ENCODE measurements at regions not wholly inside any gene's neighbourhood (a gene's known extent, or its start where the extent isn't known, plus 50 kb on each side); places are given as distances from the start of the nearest gene placed in this dataset.

- ChIA-PET POLR2A (no interaction called here), CTCF (no interaction called here)
- no peak for DNase-seq (ENCODE audit: extremely low spot score)
- TF ChIP-seq L3MBTL2 (conservative IDR thresholded peaks at IDR 0.05) (no peak), ARNT (IDR thresholded peaks at IDR 0.05) (no peak), SP1 (IDR thresholded peaks at IDR 0.05) (no peak), SUZ12 (IDR thresholded peaks at IDR 0.05) (no peak), FOXK2 (IDR thresholded peaks at IDR 0.05) (no peak), ELF4 (IDR thresholded peaks at IDR 0.05) (no peak), FOXA1 (IDR thresholded peaks at IDR 0.05) (no peak), NFRKB (IDR thresholded peaks at IDR 0.05) (no peak), TARDBP (IDR thresholded peaks at IDR 0.05) (no peak), HDGF (IDR thresholded peaks at IDR 0.05; ENCODE audit: borderline replicate concordance) (no peak), CTBP1 (IDR thresholded peaks at IDR 0.05; ENCODE audit: borderline replicate concordance) (no peak), BHLHE40 (IDR thresholded peaks at IDR 0.05; ENCODE audit: borderline replicate concordance) (no peak), FOXM1 (IDR thresholded peaks at IDR 0.05; ENCODE audit: borderline replicate concordance) (no peak), ZNF384 (IDR thresholded peaks at IDR 0.05) (no peak), LEF1 (IDR thresholded peaks at IDR 0.05; ENCODE audit: borderline replicate concordance) (no peak), PKNOX1 (IDR thresholded peaks at IDR 0.05) (no peak)
Observed at GRCh38 chr5:107325866-107326265, 344.9 kb downstream of the EFNA5 start.

GRCh38 chr5:107324809-107325208, 345.9 kb downstream of the EFNA5 start:
- no peak for DNase-seq (ENCODE audit: extremely low spot score)
- CTCF ChIA-PET: no interaction called here
- POLR2A ChIA-PET: no interaction called here
- no peak for TF ChIP-seq TARDBP (IDR thresholded peaks at IDR 0.05)
- no peak for TF ChIP-seq LEF1 (IDR thresholded peaks at IDR 0.05; ENCODE audit: borderline replicate concordance)
- TF ChIP-seq FOXK2 (IDR thresholded peaks at IDR 0.05): no peak
- TF ChIP-seq SUZ12 (IDR thresholded peaks at IDR 0.05): no peak
- TF ChIP-seq SP1 (IDR thresholded peaks at IDR 0.05): no peak
- no peak for TF ChIP-seq HDGF (IDR thresholded peaks at IDR 0.05; ENCODE audit: borderline replicate concordance)
- no peak for TF ChIP-seq ELF4 (IDR thresholded peaks at IDR 0.05)
- no peak for TF ChIP-seq L3MBTL2 (conservative IDR thresholded peaks at IDR 0.05)
- TF ChIP-seq FOXA1 (IDR thresholded peaks at IDR 0.05): no peak
- TF ChIP-seq CTBP1 (IDR thresholded peaks at IDR 0.05; ENCODE audit: borderline replicate concordance): no peak
- no peak for TF ChIP-seq PKNOX1 (IDR thresholded peaks at IDR 0.05)
- no peak for TF ChIP-seq ZNF384 (IDR thresholded peaks at IDR 0.05)

GRCh38 chr5:107324071-107324470, 346.7 kb downstream of the EFNA5 start:
- no peak for DNase-seq (ENCODE audit: extremely low spot score)
- TF ChIP-seq L3MBTL2 (conservative IDR thresholded peaks at IDR 0.05) (no peak), HDGF (IDR thresholded peaks at IDR 0.05; ENCODE audit: borderline replicate concordance) (no peak), NFRKB (IDR thresholded peaks at IDR 0.05) (no peak), LEF1 (IDR thresholded peaks at IDR 0.05; ENCODE audit: borderline replicate concordance) (no peak), ELF4 (IDR thresholded peaks at IDR 0.05) (no peak), SUZ12 (IDR thresholded peaks at IDR 0.05) (no peak), FOXM1 (IDR thresholded peaks at IDR 0.05; ENCODE audit: borderline replicate concordance) (no peak), BHLHE40 (IDR thresholded peaks at IDR 0.05; ENCODE audit: borderline replicate concordance) (no peak), ARNT (IDR thresholded peaks at IDR 0.05) (no peak), FOXK2 (IDR thresholded peaks at IDR 0.05) (no peak)
- ChIA-PET CTCF (interaction anchor here (0.6 kb wide), 1 partner anchor 406 kb away, joined by 3 read pairs; no protein-coding TSS in a partner anchor), POLR2A (no interaction called here)

GRCh38 chr5:107323536-107323935, 347.2 kb downstream of the EFNA5 start:
- no peak for DNase-seq (ENCODE audit: extremely low spot score)
- TF ChIP-seq ZNF384 (IDR thresholded peaks at IDR 0.05) (no peak), PKNOX1 (IDR thresholded peaks at IDR 0.05) (no peak), HDGF (IDR thresholded peaks at IDR 0.05; ENCODE audit: borderline replicate concordance) (no peak), ELF4 (IDR thresholded peaks at IDR 0.05) (no peak), SP1 (IDR thresholded peaks at IDR 0.05) (no peak), TARDBP (IDR thresholded peaks at IDR 0.05) (no peak)
- CTCF ChIA-PET: interaction anchor here (1.5 kb wide), 1 partner anchor 76 kb away, joined by 4 read pairs; no protein-coding TSS in a partner anchor
- POLR2A ChIA-PET: no interaction called here

GRCh38 chr5:107322936-107323335, 347.8 kb downstream of the EFNA5 start:
- ChIA-PET CTCF (interaction anchor here (1.5 kb wide), 1 partner anchor 75 kb away, joined by 4 read pairs; no protein-coding TSS in a partner anchor), POLR2A (no interaction called here)
- TF ChIP-seq L3MBTL2 (conservative IDR thresholded peaks at IDR 0.05) (no peak), BHLHE40 (IDR thresholded peaks at IDR 0.05; ENCODE audit: borderline replicate concordance) (no peak), PKNOX1 (IDR thresholded peaks at IDR 0.05) (no peak), ZNF384 (IDR thresholded peaks at IDR 0.05) (no peak), ELF4 (IDR thresholded peaks at IDR 0.05) (no peak), NFRKB (IDR thresholded peaks at IDR 0.05) (no peak), LEF1 (IDR thresholded peaks at IDR 0.05; ENCODE audit: borderline replicate concordance) (no peak), HDGF (IDR thresholded peaks at IDR 0.05; ENCODE audit: borderline replicate concordance) (no peak), FOXK2 (IDR thresholded peaks at IDR 0.05) (no peak)
- no peak for DNase-seq (ENCODE audit: extremely low spot score)

- DNase-seq (ENCODE audit: extremely low spot score): no peak
- ChIA-PET POLR2A (no interaction called here), CTCF (interaction anchor here (1.5 kb wide), 1 partner anchor 74 kb away, joined by 4 read pairs; no protein-coding TSS in a partner anchor)
- TF ChIP-seq LEF1 (IDR thresholded peaks at IDR 0.05; ENCODE audit: borderline replicate concordance) (no peak), TARDBP (IDR thresholded peaks at IDR 0.05) (no peak), FOXA1 (IDR thresholded peaks at IDR 0.05) (no peak), ZNF384 (IDR thresholded peaks at IDR 0.05) (no peak), CTBP1 (IDR thresholded peaks at IDR 0.05; ENCODE audit: borderline replicate concordance) (no peak), SUZ12 (IDR thresholded peaks at IDR 0.05) (no peak), ARNT (IDR thresholded peaks at IDR 0.05) (no peak), L3MBTL2 (conservative IDR thresholded peaks at IDR 0.05) (no peak), SP1 (IDR thresholded peaks at IDR 0.05) (no peak), HDGF (IDR thresholded peaks at IDR 0.05; ENCODE audit: borderline replicate concordance) (no peak), ELF4 (IDR thresholded peaks at IDR 0.05) (no peak)
Observed at GRCh38 chr5:107321906-107322305, 348.8 kb downstream of the EFNA5 start.

All from HEK293T (cell line).